ENCODE measurements at regions not wholly inside any gene's neighbourhood (a gene's known extent, or its start where the extent isn't known, plus 50 kb on each side); places are given as distances from the start of the nearest gene placed in this dataset.

DNA sequence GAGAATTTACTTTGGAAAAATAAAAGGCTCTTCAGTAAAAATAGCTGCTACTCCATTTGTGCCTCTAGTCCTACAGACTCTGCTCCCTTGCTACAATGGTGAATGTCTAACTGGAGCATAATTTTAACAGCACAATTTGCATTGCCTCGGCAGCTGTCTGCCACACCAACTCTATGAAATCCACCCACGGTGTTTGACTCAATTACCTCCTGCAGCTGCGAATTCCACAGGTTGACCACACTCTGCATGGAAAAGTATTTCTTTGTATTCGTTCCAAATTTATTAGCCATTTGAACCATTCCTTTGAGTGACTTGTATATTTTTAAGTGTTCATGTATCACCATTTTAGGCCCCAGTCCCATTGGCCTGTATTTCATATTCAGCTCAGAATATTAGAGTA, 182.1 kb upstream of the CCDC68 start:
- TF ChIP-seq, protein P1, sequence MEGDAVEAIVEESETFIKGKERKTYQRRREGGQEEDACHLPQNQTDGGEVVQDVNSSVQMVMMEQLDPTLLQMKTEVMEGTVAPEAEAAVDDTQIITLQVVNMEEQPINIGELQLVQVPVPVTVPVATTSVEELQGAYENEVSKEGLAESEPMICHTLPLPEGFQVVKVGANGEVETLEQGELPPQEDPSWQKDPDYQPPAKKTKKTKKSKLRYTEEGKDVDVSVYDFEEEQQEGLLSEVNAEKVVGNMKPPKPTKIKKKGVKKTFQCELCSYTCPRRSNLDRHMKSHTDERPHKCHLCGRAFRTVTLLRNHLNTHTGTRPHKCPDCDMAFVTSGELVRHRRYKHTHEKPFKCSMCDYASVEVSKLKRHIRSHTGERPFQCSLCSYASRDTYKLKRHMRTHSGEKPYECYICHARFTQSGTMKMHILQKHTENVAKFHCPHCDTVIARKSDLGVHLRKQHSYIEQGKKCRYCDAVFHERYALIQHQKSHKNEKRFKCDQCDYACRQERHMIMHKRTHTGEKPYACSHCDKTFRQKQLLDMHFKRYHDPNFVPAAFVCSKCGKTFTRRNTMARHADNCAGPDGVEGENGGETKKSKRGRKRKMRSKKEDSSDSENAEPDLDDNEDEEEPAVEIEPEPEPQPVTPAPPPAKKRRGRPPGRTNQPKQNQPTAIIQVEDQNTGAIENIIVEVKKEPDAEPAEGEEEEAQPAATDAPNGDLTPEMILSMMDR (IDR thresholded peaks at IDR 0.05; ENCODE audit: poor library complexity), result no peak
- no peak for TF ChIP-seq EZH2 (IDR thresholded peaks at IDR 0.05; ENCODE audit: borderline replicate concordance)
